Spleen (tissue), 11 donors: ENCODE measurements at regions not wholly inside any gene's neighbourhood (a gene's known extent, or its start where the extent isn't known, plus 50 kb on each side); places are given as distances from the start of the nearest gene placed in this dataset.

ENCODE experiments used
- DNase-seq: peaks from one replicate; pipeline ENCODE4 v3.0.0-alpha.2; 2020
- H3K27ac ChIP-seq, 8 donors: fragments of 200-600 bp; sonication (generic) in 7 of 8; 1 replicate in 4 of 8; 2 replicates in 4 of 8; pipeline versions ENCODE4 v1.5.0 to v1.8.0; 2016 to 2021; ENCODE audit warnings: inconsistent platforms in 4 of 8, mild to moderate bottlenecking in 4 of 8, moderate library complexity in 1 of 8
- H3K27me3 ChIP-seq, 7 donors: fragments of 200-600 bp; sonication (generic) in 6 of 7; replicated peaks in 1 of 7; 1 replicate in 4 of 7; 2 replicates in 3 of 7; pipeline versions ENCODE4 v1.5.0 to v1.8.0; 2016 to 2021; ENCODE audit warnings: inconsistent platforms in 3 of 7, mild to moderate bottlenecking in 1 of 7
- H3K36me3 ChIP-seq, 6 donors: fragments of 200-600 bp; sonication (generic) in 5 of 6; 1 replicate in 4 of 6; 2 replicates in 2 of 6; pipeline versions ENCODE4 v1.5.0 to v1.8.0; 2016 to 2021; ENCODE audit warnings: inconsistent platforms in 2 of 6
- H3K4me1 ChIP-seq, 6 donors: fragments of 200-600 bp; sonication (generic) in 5 of 6; 1 replicate in 3 of 6; 2 replicates in 3 of 6; pipeline versions ENCODE4 v1.5.0 to v1.8.0; 2016 to 2021; ENCODE audit warnings: inconsistent platforms in 3 of 6
- H3K4me3 ChIP-seq, 8 donors: fragments of 200-600 bp; sonication (generic) in 7 of 8; 1 replicate in 4 of 8; 2 replicates in 4 of 8; pipeline versions ENCODE4 v1.5.0 to v1.8.0; 2016 to 2021; ENCODE audit warnings: inconsistent platforms in 4 of 8, mild to moderate bottlenecking in 4 of 8, moderate library complexity in 2 of 8
- H3K9me3 ChIP-seq, 8 donors: fragments of 200-600 bp; sonication (generic) in 7 of 8; 1 replicate in 4 of 8; 2 replicates in 4 of 8; pipeline versions ENCODE4 v1.5.0 to v1.8.0; 2016 to 2021; ENCODE audit warnings: inconsistent platforms in 4 of 8
- POLR2A ChIP-seq, 3 donors: fragments of 450-650 bp; IDR thresholded peaks; one replicate each; pipeline ENCODE4 v1.5.1; 2017; ENCODE audit warnings: antibody characterized with exemption in 3 of 3, mild to moderate bottlenecking in 1 of 3
- POLR2AphosphoS5 ChIP-seq, 3 donors: sonication (generic); formaldehyde crosslinking; IDR thresholded peaks; one replicate each; pipeline ENCODE4 v1.5.1; 2017; ENCODE audit warnings: antibody characterized with exemption in 3 of 3
- WGBS, 5 donors: extraction: QIAGEN DNeasy Blood & Tissue Kit in 3 of 5; methylation state at CpG; one replicate each; pipeline versions ENCODE4 v1.1.5 to v1.1.7; 2013 to 2018; 5-methylcytosine and 5-hydroxymethylcytosine counted together
- intact Hi-C: fragments of 100-400 bp; cut with DNase I; formaldehyde crosslinking; loops from one replicate; pipeline ENCODE4 v1.15.0; 2023; ENCODE audit warnings: low total_unique reads
- TF ChIP-seq, protein P1 (sequence below), 11 experiments: fragments of 200-600 bp in 7 of 11; fragments of 450-650 bp in 4 of 11; sonication (generic) in 4 of 11; IDR thresholded peaks in 8 of 11; conservative IDR thresholded peaks in 3 of 11; 1 replicate in 7 of 11; 2 replicates in 4 of 11; pipeline versions ENCODE4 v1.4.0 to v1.8.0; 2016 to 2021; ENCODE audit warnings: antibody characterized with exemption in 11 of 11, inconsistent platforms in 4 of 11, mild to moderate bottlenecking in 1 of 11
- donor health status: healthy with polysubstance abuse.
- donor health status: DM: no; HTN: no; CAD: no; lungs with moderate emphysema.
- donor health status: DM: no; HTN: no; CAD: no.
- donor health status: Bipolar disorder and iron deficiency.
- donor health status: healthy.
- donor health status: DM: no; HTN: no; CAD: no.
- donor health status: DM: yes; HTN: yes; CAD: no.

DNA sequence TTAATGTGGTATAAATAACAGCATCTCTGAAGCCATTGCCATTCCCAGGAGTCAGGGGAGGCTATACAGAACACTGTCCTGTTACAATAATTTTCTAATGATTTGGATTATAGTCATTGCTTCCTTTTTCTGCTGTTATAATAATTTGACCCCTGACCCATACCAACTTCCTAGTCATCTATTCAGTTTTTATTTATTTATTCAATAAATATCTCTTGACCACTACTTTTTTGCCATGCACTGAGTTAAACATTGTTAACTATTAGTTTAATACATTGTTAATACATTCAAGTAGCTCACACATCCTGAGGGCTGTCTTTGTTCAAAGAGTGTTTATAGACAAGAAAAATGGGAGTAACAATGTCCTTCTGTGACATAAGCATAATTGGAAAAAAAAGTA, 235.5 kb upstream of the MEOX2 start:
- no peaks in the 10 kb centered on the region for H3K36me3 ChIP-seq
- no peak for TF ChIP-seq POLR2AphosphoS5 (IDR thresholded peaks at IDR 0.05)
- TF ChIP-seq POLR2A (IDR thresholded peaks at IDR 0.05) = no peak
- TF ChIP-seq, protein P1, sequence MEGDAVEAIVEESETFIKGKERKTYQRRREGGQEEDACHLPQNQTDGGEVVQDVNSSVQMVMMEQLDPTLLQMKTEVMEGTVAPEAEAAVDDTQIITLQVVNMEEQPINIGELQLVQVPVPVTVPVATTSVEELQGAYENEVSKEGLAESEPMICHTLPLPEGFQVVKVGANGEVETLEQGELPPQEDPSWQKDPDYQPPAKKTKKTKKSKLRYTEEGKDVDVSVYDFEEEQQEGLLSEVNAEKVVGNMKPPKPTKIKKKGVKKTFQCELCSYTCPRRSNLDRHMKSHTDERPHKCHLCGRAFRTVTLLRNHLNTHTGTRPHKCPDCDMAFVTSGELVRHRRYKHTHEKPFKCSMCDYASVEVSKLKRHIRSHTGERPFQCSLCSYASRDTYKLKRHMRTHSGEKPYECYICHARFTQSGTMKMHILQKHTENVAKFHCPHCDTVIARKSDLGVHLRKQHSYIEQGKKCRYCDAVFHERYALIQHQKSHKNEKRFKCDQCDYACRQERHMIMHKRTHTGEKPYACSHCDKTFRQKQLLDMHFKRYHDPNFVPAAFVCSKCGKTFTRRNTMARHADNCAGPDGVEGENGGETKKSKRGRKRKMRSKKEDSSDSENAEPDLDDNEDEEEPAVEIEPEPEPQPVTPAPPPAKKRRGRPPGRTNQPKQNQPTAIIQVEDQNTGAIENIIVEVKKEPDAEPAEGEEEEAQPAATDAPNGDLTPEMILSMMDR (IDR thresholded peaks at IDR 0.05 in 8 of 11, conservative IDR thresholded peaks at IDR 0.05 in 3 of 11) = no peak
- H3K4me1 ChIP-seq = no peaks in the 10 kb centered on the region
- H3K4me3 ChIP-seq = no peak overlapping the region
- no peaks in the 10 kb centered on the region for H3K27me3 ChIP-seq
- H3K9me3 ChIP-seq = peaks cover 0 to 37% (median 10%) of the 10 kb centered on the region in 8 donors
- DNase-seq = no peak
- H3K27ac ChIP-seq = no peak overlapping the region
- intact Hi-C loops = no loop called here

DNA sequence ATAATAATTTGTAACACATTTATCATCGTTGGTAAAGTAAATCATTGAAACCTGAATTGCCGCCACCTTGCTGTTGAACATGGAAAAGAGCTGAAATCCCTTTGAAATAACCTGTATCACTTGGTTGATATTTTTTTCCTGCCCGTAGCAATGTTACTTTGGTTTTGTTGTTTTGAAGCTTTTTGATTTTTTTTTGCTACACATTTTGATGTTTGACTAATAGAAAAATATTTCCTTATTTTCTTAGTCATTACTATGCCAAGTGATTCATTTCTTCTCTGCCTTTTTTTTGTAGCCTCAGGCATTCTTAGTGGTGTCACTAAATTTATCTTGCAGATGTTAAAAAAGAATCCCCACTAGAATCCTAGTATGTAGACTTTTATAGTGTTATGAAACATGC, 235.1 kb upstream of the MEOX2 start:
- peaks cover 0 to 34% (median 10%) of the 10 kb centered on the region in 8 donors for H3K9me3 ChIP-seq
- H3K4me3 ChIP-seq = no peak overlapping the region
- intact Hi-C loops = no loop called here
- 69 to 88% (median 83%) methylated on average over 3 of the region's 3 CpGs for WGBS, 5 donors
- DNase-seq = no peak
- no peaks in the 10 kb centered on the region for H3K4me1 ChIP-seq
- TF ChIP-seq, protein P1 (IDR thresholded peaks at IDR 0.05 in 8 of 11, conservative IDR thresholded peaks at IDR 0.05 in 3 of 11) = no peak
- no peak overlapping the region for H3K27ac ChIP-seq
- no peaks in the 10 kb centered on the region for H3K36me3 ChIP-seq
- H3K27me3 ChIP-seq = no peaks in the 10 kb centered on the region

DNA sequence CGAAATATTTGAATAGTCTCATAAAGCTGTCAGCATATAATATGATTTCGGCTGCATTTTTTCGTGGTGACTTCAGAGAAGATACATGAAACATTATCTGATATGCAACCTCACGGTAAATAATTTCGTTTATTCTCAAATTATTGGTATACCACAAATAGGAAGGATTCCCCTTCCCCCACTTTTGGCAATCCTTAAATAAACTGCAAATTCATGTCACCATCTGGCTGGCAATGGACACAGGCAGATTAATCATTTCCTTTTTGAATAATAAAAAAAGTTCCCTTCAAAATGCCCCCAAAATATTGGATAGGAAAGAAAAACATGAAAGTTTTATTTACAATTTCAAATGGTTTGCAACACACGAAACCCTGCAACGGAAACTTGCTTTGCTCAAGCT, 234.5 kb upstream of the MEOX2 start:
- intact Hi-C loops = no loop called here
- no peak for DNase-seq
- Histone ChIP-seq H3K27me3 (no peaks in the 10 kb centered on the region), H3K4me3 (no peak overlapping the region), H3K27ac (no peak overlapping the region), H3K9me3 (peaks cover 0 to 28% (median 9%) of the 10 kb centered on the region in 8 donors), H3K36me3 (no peaks in the 10 kb centered on the region), H3K4me1 (no peaks in the 10 kb centered on the region)
- TF ChIP-seq POLR2AphosphoS5 (IDR thresholded peaks at IDR 0.05) = no peak
- no peak for TF ChIP-seq POLR2A (IDR thresholded peaks at IDR 0.05)
- TF ChIP-seq, protein P1 (IDR thresholded peaks at IDR 0.05 in 8 of 11, conservative IDR thresholded peaks at IDR 0.05 in 3 of 11) = no peak
- WGBS, 5 donors = 83 to 92% (median 84%) methylated on average over 7 of the region's 7 CpGs

DNA sequence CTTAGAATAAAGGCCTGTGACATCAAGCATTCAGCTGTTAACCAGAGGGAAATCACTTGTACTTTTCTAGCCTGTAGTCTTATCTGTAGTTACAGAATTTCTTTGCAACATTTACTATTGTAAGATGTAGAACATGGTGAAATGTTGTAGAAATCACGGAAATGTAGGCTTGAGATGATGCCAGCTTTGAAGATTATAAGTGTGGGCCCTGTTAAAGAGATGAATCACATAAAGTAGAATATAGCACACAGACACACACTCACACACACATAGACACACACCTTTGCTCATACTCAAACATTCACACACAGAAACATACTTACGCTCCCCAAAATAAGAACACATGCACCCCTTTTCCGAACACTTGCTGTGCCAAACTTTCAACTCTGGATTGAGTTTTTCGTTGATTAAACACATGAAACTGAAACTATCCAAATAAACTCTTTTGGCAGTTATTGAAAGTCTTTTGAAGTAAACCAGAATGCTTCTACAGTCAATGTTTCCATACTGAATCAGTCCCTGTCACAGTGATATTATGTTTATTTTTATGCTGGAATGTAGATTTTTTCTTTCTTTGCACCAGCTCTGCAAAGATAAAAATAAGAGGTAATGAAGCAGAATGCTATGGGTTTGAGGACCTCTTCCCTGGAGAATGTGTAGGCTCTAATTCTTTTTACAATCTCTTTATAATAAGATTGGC, 230.3 kb upstream of the MEOX2 start:
- H3K27ac ChIP-seq = no peak overlapping the region
- H3K9me3 ChIP-seq = no peaks in the 10 kb centered on the region
- TF ChIP-seq, protein P1 (IDR thresholded peaks at IDR 0.05 in 8 of 11, conservative IDR thresholded peaks at IDR 0.05 in 3 of 11) = no peak
- TF ChIP-seq POLR2A (IDR thresholded peaks at IDR 0.05) (no peak), POLR2AphosphoS5 (IDR thresholded peaks at IDR 0.05) (no peak)
- no peak for DNase-seq
- H3K36me3 ChIP-seq = no peaks in the 10 kb centered on the region
- intact Hi-C loops = no loop called here
- no peak overlapping the region for H3K4me3 ChIP-seq
- no peaks in the 10 kb centered on the region for H3K4me1 ChIP-seq
- no peaks in the 10 kb centered on the region for H3K27me3 ChIP-seq
- WGBS, 5 donors = 68 to 77% (median 75%) methylated on average over 4 of the region's 4 CpGs
